COLO668 (cell line): ENCODE measurements at regions not wholly inside any gene's neighbourhood (a gene's known extent, or its start where the extent isn't known, plus 50 kb on each side); places are given as distances from the start of the nearest gene placed in this dataset.

Source experiments
- DNase-seq: peaks from one replicate; lab custom pipeline; 2025; ENCODE audit not compliant: unreplicated experiment; lab: John Stamatoyannopoulos, UW

DNA sequence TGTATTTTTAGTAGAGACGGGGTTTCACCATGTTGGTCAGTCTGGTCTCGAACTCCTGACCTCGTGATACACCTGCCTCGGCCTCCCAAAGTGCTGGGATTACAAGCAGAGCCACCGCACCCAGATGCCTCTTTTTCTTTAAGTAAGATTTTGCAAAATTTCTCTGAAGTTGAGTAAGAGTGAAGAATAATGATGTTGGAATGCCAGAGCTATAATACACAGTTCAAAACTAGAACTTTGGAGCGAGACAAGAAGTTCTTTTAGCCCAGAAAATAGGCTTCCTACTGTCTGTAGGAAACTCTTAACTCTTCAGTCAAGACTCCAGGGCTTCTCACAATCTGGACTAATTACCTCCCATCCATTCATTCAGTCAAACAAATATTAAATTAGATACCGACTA, 51.4 kb downstream of the MARCHF4 start:
- DNase-seq = no peak

- DNase-seq = no peak
These were observed 52.5 kb downstream of the MARCHF4 start for GRCh38 chr2:216319771-216320170.

GRCh38 chr2:216318521-216318874, 53.8 kb downstream of the MARCHF4 start:
- no peak for DNase-seq

- no peak for DNase-seq
These were observed 54.3 kb downstream of the MARCHF4 start for GRCh38 chr2:216317831-216318520.

DNA sequence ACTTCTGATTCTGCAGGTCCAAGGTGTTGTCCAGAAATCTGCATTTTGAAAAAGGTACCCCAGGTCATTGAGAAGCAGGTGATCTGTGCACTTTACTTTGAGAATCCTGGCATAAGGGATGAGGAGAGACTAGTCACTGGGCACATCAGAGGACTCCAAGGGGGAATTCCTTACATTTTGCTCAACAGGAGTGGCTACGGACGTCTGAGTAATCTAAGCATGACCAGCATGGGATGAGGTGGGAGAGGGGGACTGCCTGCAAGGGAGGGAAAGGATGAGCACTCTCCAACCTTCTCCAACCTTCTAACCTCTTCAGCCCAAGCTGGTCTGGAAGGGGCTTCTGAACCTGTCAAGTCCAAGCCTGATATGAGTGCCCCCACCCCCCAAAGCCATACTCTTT, 55.5 kb downstream of the MARCHF4 start:
- DNase-seq = no peak

GRCh38 chr2:216315802-216316603, 56.3 kb downstream of the MARCHF4 start:
- DNase-seq = no peak

- DNase-seq = no peak
These were observed 59.8 kb downstream of the MARCHF4 start for GRCh38 chr2:216312441-216312840.

GRCh38 chr2:216308576-216308975, 63.7 kb downstream of the MARCHF4 start:
- peak; percentile 47 for DNase-seq

- no peak for DNase-seq
These were observed 64.8 kb downstream of the MARCHF4 start for GRCh38 chr2:216307496-216307895.

GRCh38 chr2:216306868-216307267, 65.4 kb downstream of the MARCHF4 start:
- no peak for DNase-seq

DNA sequence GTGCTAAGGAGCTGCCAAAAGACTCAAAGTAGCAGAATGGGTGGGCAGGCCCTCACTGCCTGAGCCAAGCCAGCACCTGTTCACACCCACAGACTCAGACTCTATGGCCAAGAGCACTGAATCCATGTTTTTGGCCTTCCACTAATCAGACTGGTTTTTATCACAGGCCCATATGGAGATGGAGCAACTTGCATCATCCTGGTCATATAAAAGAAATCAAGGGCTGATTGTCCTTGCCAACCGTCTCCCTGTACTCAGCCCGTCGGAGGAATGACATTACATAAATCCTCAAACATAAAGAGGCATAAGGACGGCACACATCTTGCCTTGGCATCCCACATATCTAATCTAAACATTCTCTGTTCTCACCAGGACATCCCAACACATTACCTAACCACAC, 66.7 kb downstream of the MARCHF4 start:
- DNase-seq = no peak

- DNase-seq = no peak
These were observed 69.2 kb downstream of the MARCHF4 start for GRCh38 chr2:216302981-216303676.

- DNase-seq = no peak
These were observed 71.4 kb downstream of the MARCHF4 start for GRCh38 chr2:216300906-216301305.

DNA sequence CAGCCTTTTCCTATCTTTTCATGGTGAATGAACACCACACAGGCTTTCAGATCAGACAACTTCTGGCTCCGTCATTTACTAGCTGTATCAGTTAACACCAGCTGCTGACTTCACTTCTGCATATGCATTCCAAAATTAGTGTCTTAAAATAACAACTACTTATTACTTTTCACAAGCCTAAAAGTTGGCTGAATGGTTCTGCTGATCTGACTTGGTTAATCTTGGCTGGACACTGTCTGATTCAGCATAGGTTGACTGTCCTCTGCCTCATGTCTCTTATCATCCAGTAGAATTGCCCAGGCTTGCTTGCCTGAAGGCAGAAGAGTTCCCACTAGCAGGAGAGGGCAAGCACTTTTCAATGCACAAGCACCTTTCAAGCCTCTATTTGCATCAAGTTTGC, 72.7 kb downstream of the MARCHF4 start:
- DNase-seq = no peak

GRCh38 chr2:216298719-216299495, 73.4 kb downstream of the MARCHF4 start:
- DNase-seq = no peak

DNA sequence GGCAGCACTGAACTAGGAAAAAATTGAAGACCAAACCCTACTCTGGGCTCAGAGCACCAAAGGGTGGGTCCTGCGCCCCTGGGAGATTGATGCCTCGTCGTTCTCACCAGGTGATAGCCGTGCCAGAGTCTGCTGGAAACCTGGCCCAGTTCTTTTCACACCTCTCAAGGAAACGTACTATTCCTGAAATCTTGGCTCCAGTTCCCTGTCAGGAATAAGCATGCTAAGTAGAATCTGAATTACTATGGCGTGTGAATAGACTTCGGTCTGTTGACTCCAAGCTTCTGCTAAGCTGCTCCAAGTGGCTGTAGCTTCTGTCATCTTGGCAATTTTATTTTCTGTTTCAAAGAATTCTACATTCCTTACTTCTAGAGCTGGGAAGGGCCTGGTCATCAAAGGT, 75.4 kb downstream of the MARCHF4 start:
- DNase-seq = no peak

DNA sequence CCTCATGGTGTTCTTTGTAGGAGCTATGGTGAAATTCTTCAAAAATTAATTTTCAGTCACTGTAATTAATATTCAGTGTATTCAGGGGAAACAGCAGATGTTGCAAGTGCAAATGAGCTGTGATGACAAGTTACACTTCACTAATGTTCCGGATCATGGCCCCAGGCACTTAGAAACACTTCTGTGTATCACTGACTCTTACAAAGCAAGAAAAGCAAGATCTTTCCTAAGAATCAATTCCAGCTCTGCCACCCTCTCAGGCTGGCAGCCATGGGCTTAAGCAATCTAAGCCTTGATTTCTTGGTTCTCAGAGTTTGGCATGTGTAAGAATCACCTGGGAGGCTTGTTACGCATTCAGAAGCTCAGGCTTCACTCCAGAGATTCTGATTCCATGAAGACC, 78.0 kb downstream of the MARCHF4 start:
- DNase-seq = no peak

GRCh38 chr2:216293883-216294282, 78.4 kb downstream of the MARCHF4 start:
- no peak for DNase-seq

- DNase-seq = no peak
These were observed 79.4 kb downstream of the MARCHF4 start for GRCh38 chr2:216292886-216293301.

- no peak for DNase-seq
These were observed 79.8 kb downstream of the MARCHF4 start for GRCh38 chr2:216292475-216292874.

DNA sequence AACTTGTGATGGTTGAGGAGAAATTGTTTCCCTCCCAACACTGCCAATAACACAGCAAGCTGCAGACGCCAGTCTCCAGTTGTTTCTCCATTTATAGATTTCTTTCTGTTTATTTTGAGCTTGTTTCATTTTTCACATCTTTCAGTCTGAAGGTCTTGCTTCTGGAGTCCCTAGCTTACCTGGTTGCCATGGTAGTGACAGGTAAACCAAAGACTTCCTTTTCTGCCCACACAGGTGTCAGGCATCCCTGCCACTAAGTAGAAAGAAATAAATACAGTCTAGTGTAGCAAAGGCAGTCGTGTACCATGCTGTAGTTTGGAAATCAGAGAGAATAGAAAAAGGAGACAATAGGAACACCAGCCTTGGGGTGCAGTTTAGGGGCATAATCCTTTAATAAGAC, 82.8 kb downstream of the MARCHF4 start:
- DNase-seq = no peak
